ENCODE measurements at regions not wholly inside any gene's neighbourhood (a gene's known extent, or its start where the extent isn't known, plus 50 kb on each side); places are given as distances from the start of the nearest gene placed in this dataset.
A peak's percentile ranks its signal among the peaks of the same experiment; 100 is the strongest.

GRCh38 chr13:50711131-50711815, 132.2 kb downstream of the DLEU7 start:
- DNase-seq, result no peak
- no peak for ATAC-seq
- intact Hi-C loops (cut with micrococcal nuclease), result loop anchor here (10.0 kb wide), 1 partner anchor 204 kb away; no protein-coding TSS in a partner anchor
- Histone ChIP-seq H3K4me3 (ENCODE audit: low read length) (no peak overlapping the region), H3K27me3 (ENCODE audit: control insufficient read depth, insufficient read depth, low read length) (peaks cover 5% of the 10 kb centered on the region), H3K4me1 (ENCODE audit: control insufficient read depth, insufficient read depth, low read length) (peaks cover 20% of the 10 kb centered on the region), H3K9me3 (ENCODE audit: control insufficient read depth, insufficient read depth, low read length) (no peaks in the 10 kb centered on the region), H3K27ac (ENCODE audit: low read length) (no peak overlapping the region), H3K36me3 (ENCODE audit: control insufficient read depth, insufficient read depth, low read length) (no peaks in the 10 kb centered on the region)
- WGBS (ENCODE audit: insufficient coverage), result 97% methylated on average over 6 of the region's 6 CpGs
- H3K4me1 Mint-ChIP-seq, result peaks cover 33 to 38% of the 10 kb centered on the region in 2 donors
- no peaks in the 10 kb centered on the region for H3K9me3 Mint-ChIP-seq
- H3K4me3 Mint-ChIP-seq, result no peak overlapping the region
- TF ChIP-seq, protein P1, sequence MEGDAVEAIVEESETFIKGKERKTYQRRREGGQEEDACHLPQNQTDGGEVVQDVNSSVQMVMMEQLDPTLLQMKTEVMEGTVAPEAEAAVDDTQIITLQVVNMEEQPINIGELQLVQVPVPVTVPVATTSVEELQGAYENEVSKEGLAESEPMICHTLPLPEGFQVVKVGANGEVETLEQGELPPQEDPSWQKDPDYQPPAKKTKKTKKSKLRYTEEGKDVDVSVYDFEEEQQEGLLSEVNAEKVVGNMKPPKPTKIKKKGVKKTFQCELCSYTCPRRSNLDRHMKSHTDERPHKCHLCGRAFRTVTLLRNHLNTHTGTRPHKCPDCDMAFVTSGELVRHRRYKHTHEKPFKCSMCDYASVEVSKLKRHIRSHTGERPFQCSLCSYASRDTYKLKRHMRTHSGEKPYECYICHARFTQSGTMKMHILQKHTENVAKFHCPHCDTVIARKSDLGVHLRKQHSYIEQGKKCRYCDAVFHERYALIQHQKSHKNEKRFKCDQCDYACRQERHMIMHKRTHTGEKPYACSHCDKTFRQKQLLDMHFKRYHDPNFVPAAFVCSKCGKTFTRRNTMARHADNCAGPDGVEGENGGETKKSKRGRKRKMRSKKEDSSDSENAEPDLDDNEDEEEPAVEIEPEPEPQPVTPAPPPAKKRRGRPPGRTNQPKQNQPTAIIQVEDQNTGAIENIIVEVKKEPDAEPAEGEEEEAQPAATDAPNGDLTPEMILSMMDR (IDR thresholded peaks at IDR 0.05), result no peak
- no peaks in the 10 kb centered on the region for H3K36me3 Mint-ChIP-seq
- peaks cover 38 to 73% of the 10 kb centered on the region in 2 donors for H3K27me3 Mint-ChIP-seq (ENCODE audit: low read depth in 2 of 2)
- H3K27ac Mint-ChIP-seq, result no peak overlapping the region

DNA sequence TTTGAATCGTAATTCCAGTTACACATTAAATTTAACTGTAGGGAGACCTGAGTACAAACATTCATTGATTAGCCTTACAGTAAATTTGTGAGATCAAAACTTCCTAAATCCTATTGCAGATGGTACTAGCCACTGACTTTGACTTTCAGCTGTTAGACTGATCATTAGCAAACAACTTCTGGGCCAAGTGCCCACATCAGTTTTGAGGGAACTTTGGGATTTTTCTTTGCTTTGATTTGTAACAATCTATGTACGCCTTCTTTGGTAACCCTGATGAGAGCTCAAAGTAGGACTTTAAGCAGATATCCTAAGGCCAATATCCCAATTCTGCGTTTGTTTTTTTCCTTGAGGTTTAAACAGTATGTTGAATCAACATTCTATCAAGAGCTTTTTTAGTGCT, 131.5 kb downstream of the DLEU7 start:
- intact Hi-C loops (cut with micrococcal nuclease), result loop anchor here (10.0 kb wide), 1 partner anchor 203 kb away; no protein-coding TSS in a partner anchor

DNA sequence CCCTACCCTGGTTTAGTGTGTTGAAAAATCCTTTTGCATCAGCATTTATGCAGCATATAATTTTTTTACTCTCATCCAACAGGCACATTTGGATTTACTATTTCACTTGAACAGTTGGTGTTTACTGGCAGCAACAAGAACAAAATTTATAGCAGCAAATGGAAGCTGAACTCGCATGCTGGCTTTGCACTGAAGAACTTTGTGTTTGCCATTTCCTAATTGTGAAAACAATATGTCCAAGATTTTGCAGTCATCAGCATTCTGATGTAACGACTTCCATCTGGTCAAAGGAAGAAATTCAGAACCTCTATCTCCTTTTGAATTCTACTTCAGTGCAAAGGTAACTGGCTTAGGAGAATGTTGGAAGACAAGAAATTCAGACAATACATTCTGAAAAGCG, 131.0 kb downstream of the DLEU7 start:
- ATAC-seq, result no peak
- peaks cover 20% of the 10 kb centered on the region for H3K4me1 ChIP-seq (ENCODE audit: control insufficient read depth, insufficient read depth, low read length)
- DNase-seq, result no peak
- no peaks in the 10 kb centered on the region for H3K9me3 ChIP-seq (ENCODE audit: control insufficient read depth, insufficient read depth, low read length)
- H3K36me3 ChIP-seq (ENCODE audit: control insufficient read depth, insufficient read depth, low read length), result no peaks in the 10 kb centered on the region
- Mint-ChIP-seq H3K4me3 (peak overlapping the region; percentile 10), H3K36me3 (no peaks in the 10 kb centered on the region), H3K27ac (no peak overlapping the region), H3K9me3 (no peaks in the 10 kb centered on the region), H3K27me3 (ENCODE audit: low read depth in 2 of 2) (peaks cover 46 to 82% of the 10 kb centered on the region in 2 donors), H3K4me1 (peaks cover 33 to 38% of the 10 kb centered on the region in 2 donors)
- peaks cover 5% of the 10 kb centered on the region for H3K27me3 ChIP-seq (ENCODE audit: control insufficient read depth, insufficient read depth, low read length)
- intact Hi-C loops (cut with micrococcal nuclease), result loop anchor here (10.0 kb wide), 1 partner anchor 202 kb away; no protein-coding TSS in a partner anchor
- TF ChIP-seq, protein P1 (IDR thresholded peaks at IDR 0.05), result no peak
- H3K4me3 ChIP-seq (ENCODE audit: low read length), result no peak overlapping the region
- no peak overlapping the region for H3K27ac ChIP-seq (ENCODE audit: low read length)
- 98% methylated on average over 2 of the region's 3 CpGs for WGBS (ENCODE audit: insufficient coverage)

More for the DNA sequence above, 131.5 kb downstream of the DLEU7 start:
- Histone ChIP-seq H3K4me1 (ENCODE audit: control insufficient read depth, insufficient read depth, low read length) (peaks cover 20% of the 10 kb centered on the region), H3K27me3 (ENCODE audit: control insufficient read depth, insufficient read depth, low read length) (peaks cover 5% of the 10 kb centered on the region), H3K27ac (ENCODE audit: low read length) (no peak overlapping the region), H3K9me3 (ENCODE audit: control insufficient read depth, insufficient read depth, low read length) (no peaks in the 10 kb centered on the region), H3K4me3 (ENCODE audit: low read length) (no peak overlapping the region), H3K36me3 (ENCODE audit: control insufficient read depth, insufficient read depth, low read length) (no peaks in the 10 kb centered on the region)
- Mint-ChIP-seq H3K4me3 (no peak overlapping the region), H3K36me3 (no peaks in the 10 kb centered on the region), H3K9me3 (no peaks in the 10 kb centered on the region), H3K27ac (no peak overlapping the region), H3K4me1 (peaks cover 33 to 38% of the 10 kb centered on the region in 2 donors), H3K27me3 (ENCODE audit: low read depth in 2 of 2) (peaks cover 44 to 81% of the 10 kb centered on the region in 2 donors)
- ATAC-seq, result no peak
- TF ChIP-seq, protein P1 (IDR thresholded peaks at IDR 0.05), result no peak
- whole genome bisulfite sequencing (ENCODE audit: insufficient coverage), result 100% methylated on average over 3 of the region's 3 CpGs
- DNase-seq, result no peak
